Natural killer cell (primary cell): ENCODE measurements at regions not wholly inside any gene's neighbourhood (a gene's known extent, or its start where the extent isn't known, plus 50 kb on each side); places are given as distances from the start of the nearest gene placed in this dataset.

Experiments
- ATAC-seq, 3 donors: fragments of 150-1000 bp in 2 of 3; fragments of 200-7000 bp in 1 of 3; cut with Tn5 transposase; 1 replicate in 1 of 3; 2 replicates in 2 of 3; pipeline ENCODE4 v1.10.0; 2021; ENCODE audit warnings: mild to moderate bottlenecking in 2 of 3, moderate library complexity in 2 of 3
- DNase-seq, 2 donors: peaks; one replicate each; pipeline versions ENCODE4 v3.0.0 to v3.0.0-alpha.2; 2013 to 2021; ENCODE audit warnings: mixed read lengths in 1 of 2
- H3K27ac ChIP-seq: one replicate; pipeline ENCODE4 v1.5.1; 2013; ENCODE audit warnings: mild to moderate bottlenecking, low read length
- H3K27me3 ChIP-seq: one replicate; pipeline ENCODE4 v1.6.1; 2013; ENCODE audit warnings: low read length; ENCODE audit not compliant: control insufficient read depth, insufficient read depth
- H3K36me3 ChIP-seq: one replicate; pipeline ENCODE4 v1.6.1; 2013; ENCODE audit warnings: low read length; ENCODE audit not compliant: control insufficient read depth, insufficient read depth
- H3K4me1 ChIP-seq: one replicate; pipeline ENCODE4 v1.6.1; 2013; ENCODE audit warnings: low read length; ENCODE audit not compliant: control insufficient read depth, insufficient read depth
- H3K4me3 ChIP-seq: one replicate; pipeline ENCODE4 v1.5.1; 2013; ENCODE audit warnings: low read length
- H3K9me3 ChIP-seq: one replicate; pipeline ENCODE4 v1.6.1; 2013; ENCODE audit warnings: low read length; ENCODE audit not compliant: control insufficient read depth, insufficient read depth
- H3K27ac Mint-ChIP-seq, 2 donors: one replicate each; pipeline ENCODE4 v1.8.0; 2022; ENCODE audit warnings: mild to moderate bottlenecking in 2 of 2, mixed read lengths in 2 of 2, moderate library complexity in 1 of 2
- H3K27me3 Mint-ChIP-seq, 2 donors: one replicate each; pipeline ENCODE4 v1.8.0; 2022; ENCODE audit warnings: low read depth in 2 of 2, mixed read lengths in 2 of 2
- H3K36me3 Mint-ChIP-seq: one replicate; pipeline ENCODE4 v1.8.0; 2022; ENCODE audit warnings: mixed read lengths
- H3K4me1 Mint-ChIP-seq, 2 donors: one replicate each; pipeline ENCODE4 v1.8.0; 2022; ENCODE audit warnings: mixed read lengths in 2 of 2
- H3K4me3 Mint-ChIP-seq: one replicate; pipeline ENCODE4 v1.8.0; 2022; ENCODE audit warnings: mild to moderate bottlenecking, moderate library complexity, mixed read lengths
- H3K9me3 Mint-ChIP-seq, 2 donors: one replicate each; pipeline ENCODE4 v1.8.0; 2022; ENCODE audit warnings: mixed read lengths in 2 of 2
- WGBS: methylation state at CpG from one replicate; pipeline ENCODE4 v1.1.7; 2013; ENCODE audit warnings: missing lambda C conversion rate; ENCODE audit not compliant: insufficient coverage; 5-methylcytosine and 5-hydroxymethylcytosine counted together
- intact Hi-C: fragments of 100-400 bp; cut with micrococcal nuclease; formaldehyde crosslinking; loops from one replicate; pipeline ENCODE4 v1.14.2; 2022
- TF ChIP-seq, protein P1 (sequence below): fragments of 200-600 bp; IDR thresholded peaks from one replicate; pipeline ENCODE4 v1.8.0; 2022; ENCODE audit warnings: antibody characterized with exemption

DNA sequence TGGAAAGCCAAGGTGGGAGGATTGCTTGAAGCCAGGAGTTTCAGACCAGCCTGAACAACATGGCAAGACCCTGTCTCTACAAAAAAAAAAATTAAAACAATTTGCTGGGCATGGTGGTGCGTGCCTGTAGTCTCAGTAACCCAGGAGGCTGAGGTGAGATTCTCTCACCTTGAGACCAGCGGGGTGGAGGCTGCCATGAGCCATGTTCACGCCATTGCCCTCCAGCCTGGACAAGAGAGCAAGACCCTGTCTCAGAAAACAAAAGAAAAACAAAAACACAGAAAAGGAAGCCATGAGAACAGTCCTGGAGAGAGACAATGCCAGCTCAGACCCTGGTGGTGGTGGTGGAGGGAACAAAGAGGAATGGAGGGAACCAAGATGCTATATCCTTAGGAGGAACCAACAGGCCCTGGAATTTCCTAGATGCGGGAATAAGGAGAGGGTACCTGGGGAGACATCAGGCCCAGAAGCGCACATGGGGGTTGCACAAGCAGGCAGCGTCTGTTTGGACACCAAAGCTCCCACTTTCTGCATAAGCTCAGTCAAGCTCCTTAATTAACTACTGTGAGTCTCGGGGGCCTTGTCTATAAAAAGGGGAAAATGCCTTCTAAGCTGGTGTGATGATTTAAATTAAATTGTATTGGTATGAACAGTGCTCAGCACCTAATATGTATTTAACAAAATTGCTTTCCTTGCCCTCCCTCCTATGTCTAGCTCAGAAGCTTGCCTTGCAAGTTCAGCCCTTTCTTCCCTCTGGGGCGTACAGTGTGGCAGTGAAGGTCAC lies 143.8 kb downstream of the CCT6B start:
- Histone ChIP-seq H3K27ac (no peak overlapping the region), H3K9me3 (no peaks in the 10 kb centered on the region), H3K27me3 (no peaks in the 10 kb centered on the region), H3K4me3 (no peak overlapping the region), H3K4me1 (no peaks in the 10 kb centered on the region), H3K36me3 (no peaks in the 10 kb centered on the region)
- ATAC-seq (no peak), DNase-seq (no peak)
- Mint-ChIP-seq H3K4me3 (no peak overlapping the region), H3K27me3 (peaks cover 5 to 27% of the 10 kb centered on the region in 2 donors), H3K4me1 (no peaks in the 10 kb centered on the region), H3K36me3 (no peaks in the 10 kb centered on the region), H3K27ac (no peak overlapping the region), H3K9me3 (no peaks in the 10 kb centered on the region)
- WGBS, result 94% methylated on average over 7 of the region's 8 CpGs
- intact Hi-C loops, result no loop called here
- TF ChIP-seq, protein P1, sequence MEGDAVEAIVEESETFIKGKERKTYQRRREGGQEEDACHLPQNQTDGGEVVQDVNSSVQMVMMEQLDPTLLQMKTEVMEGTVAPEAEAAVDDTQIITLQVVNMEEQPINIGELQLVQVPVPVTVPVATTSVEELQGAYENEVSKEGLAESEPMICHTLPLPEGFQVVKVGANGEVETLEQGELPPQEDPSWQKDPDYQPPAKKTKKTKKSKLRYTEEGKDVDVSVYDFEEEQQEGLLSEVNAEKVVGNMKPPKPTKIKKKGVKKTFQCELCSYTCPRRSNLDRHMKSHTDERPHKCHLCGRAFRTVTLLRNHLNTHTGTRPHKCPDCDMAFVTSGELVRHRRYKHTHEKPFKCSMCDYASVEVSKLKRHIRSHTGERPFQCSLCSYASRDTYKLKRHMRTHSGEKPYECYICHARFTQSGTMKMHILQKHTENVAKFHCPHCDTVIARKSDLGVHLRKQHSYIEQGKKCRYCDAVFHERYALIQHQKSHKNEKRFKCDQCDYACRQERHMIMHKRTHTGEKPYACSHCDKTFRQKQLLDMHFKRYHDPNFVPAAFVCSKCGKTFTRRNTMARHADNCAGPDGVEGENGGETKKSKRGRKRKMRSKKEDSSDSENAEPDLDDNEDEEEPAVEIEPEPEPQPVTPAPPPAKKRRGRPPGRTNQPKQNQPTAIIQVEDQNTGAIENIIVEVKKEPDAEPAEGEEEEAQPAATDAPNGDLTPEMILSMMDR, result no peak

DNA sequence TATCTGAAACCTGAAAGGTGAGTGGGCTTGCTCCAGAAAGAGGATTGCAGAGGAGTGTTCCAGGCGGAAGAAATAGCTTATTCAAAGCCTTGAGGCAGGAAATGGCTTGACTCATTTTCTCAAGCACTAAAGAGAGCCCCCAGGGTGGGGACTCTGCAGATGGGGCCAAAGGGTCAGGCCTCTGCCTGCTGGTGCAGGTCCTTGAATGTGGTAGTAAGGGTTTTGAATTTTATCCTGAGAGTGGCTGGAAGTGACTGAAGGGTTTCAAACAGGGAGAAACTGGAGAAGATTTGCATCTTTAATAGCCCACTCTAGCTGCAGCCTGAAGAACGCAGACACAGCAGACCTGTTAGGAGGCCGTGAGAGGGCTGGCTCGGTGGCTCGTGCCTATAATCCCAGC lies 144.4 kb downstream of the CCT6B start:
- Mint-ChIP-seq H3K27ac (no peak overlapping the region), H3K36me3 (no peaks in the 10 kb centered on the region), H3K9me3 (no peaks in the 10 kb centered on the region), H3K27me3 (peaks cover 5 to 27% of the 10 kb centered on the region in 2 donors), H3K4me1 (no peaks in the 10 kb centered on the region), H3K4me3 (no peak overlapping the region)
- Histone ChIP-seq H3K4me1 (no peaks in the 10 kb centered on the region), H3K9me3 (no peaks in the 10 kb centered on the region), H3K36me3 (no peaks in the 10 kb centered on the region), H3K27ac (no peak overlapping the region), H3K4me3 (no peak overlapping the region), H3K27me3 (no peaks in the 10 kb centered on the region)
- 86% methylated on average over 5 of the region's 5 CpGs for WGBS
- ATAC-seq (no peak), DNase-seq (no peak)
- TF ChIP-seq, protein P1, result no peak
- intact Hi-C loops, result no loop called here

DNA sequence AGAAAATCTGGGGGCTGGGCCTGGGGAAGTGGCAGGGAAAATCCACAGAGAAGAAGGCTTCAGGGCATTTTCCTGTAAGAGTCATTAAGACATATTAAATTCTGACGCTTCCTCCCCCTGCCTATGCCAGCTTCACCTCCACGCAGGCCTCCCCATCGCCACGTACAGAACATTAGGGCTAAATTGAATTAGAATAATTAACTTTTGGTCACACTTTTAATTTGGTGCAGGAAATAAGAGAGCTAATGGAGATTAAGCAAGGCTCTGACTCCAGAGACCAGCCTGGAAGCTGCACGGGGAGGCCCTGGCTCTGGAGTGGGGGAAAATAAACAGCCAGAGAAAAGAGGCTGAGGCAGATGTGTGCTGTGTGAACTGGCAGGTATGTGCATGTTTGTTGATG lies 148.0 kb downstream of the CCT6B start:
- no peaks in the 10 kb centered on the region for H3K36me3 ChIP-seq
- no peaks in the 10 kb centered on the region for H3K9me3 ChIP-seq
- no peak overlapping the region for H3K27ac ChIP-seq
- no peaks in the 10 kb centered on the region for H3K9me3 Mint-ChIP-seq
- DNase-seq, result no peak
- intact Hi-C loops, result no loop called here
- H3K27ac Mint-ChIP-seq, result no peak overlapping the region
- H3K4me3 Mint-ChIP-seq, result no peak overlapping the region
- H3K27me3 ChIP-seq, result no peaks in the 10 kb centered on the region
- no peak overlapping the region for H3K4me3 ChIP-seq
- ATAC-seq, result no peak
- WGBS, result 91% methylated on average over 5 of the region's 5 CpGs
- TF ChIP-seq, protein P1, result no peak
- no peaks in the 10 kb centered on the region for H3K4me1 Mint-ChIP-seq
- H3K27me3 Mint-ChIP-seq, result peaks cover 2 to 13% of the 10 kb centered on the region in 2 donors
- no peaks in the 10 kb centered on the region for H3K36me3 Mint-ChIP-seq
- H3K4me1 ChIP-seq, result no peaks in the 10 kb centered on the region

DNA sequence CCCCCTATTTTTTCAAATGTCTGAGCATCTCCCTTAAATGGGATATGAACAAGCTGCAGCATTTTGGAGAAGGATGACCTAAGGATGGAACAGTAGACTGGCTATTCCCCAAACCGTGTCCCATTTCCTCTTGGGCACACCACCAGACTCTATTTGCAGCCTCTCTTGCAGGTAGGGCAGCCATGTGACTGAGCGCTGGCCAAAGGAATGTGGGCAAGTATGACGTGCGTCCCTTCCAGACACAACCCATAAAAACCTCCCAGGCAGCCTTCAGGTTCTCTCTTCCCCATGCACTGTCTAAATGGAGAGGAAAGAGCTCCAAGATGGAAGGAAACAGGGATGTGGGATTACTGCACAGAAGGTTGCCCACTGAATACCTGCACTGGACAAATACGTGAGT lies 149.7 kb downstream of the CCT6B start:
- H3K36me3 ChIP-seq, result no peaks in the 10 kb centered on the region
- TF ChIP-seq, protein P1, result no peak
- no peak overlapping the region for H3K4me3 Mint-ChIP-seq
- no peaks in the 10 kb centered on the region for H3K9me3 ChIP-seq
- WGBS, result 81% methylated on average over 5 of the region's 5 CpGs
- no peaks in the 10 kb centered on the region for H3K9me3 Mint-ChIP-seq
- H3K27ac Mint-ChIP-seq, result no peak overlapping the region
- intact Hi-C loops, result no loop called here
- no peak overlapping the region for H3K4me3 ChIP-seq
- H3K27me3 ChIP-seq, result no peaks in the 10 kb centered on the region
- no peaks in the 10 kb centered on the region for H3K4me1 ChIP-seq
- H3K4me1 Mint-ChIP-seq, result no peaks in the 10 kb centered on the region
- DNase-seq (no peak), ATAC-seq (no peak)
- H3K36me3 Mint-ChIP-seq, result no peaks in the 10 kb centered on the region
- H3K27ac ChIP-seq, result no peak overlapping the region
- H3K27me3 Mint-ChIP-seq, result peaks cover 5 to 14% of the 10 kb centered on the region in 2 donors
